HS-5 (cell line): ENCODE measurements at regions not wholly inside any gene's neighbourhood (a gene's known extent, or its start where the extent isn't known, plus 50 kb on each side); places are given as distances from the start of the nearest gene placed in this dataset.
"Not testable (repeated sequence)": the region's sequence is repeated elsewhere in the genome, so short reads cannot be mapped to it uniquely, and the experiment has no call there.

ENCODE experiments used
- DNase-seq: peaks from one replicate; pipeline ENCODE4 v3.0.0-alpha.2; 2012; ENCODE audit warnings: low read depth

- DNase-seq: no peak
Observed at GRCh38 chr7:68014031-68014736, 1017.6 kb downstream of the TYW1 start.

- no peak for DNase-seq
Observed at GRCh38 chr7:68015122-68015977, 1018.7 kb downstream of the TYW1 start.

- no peak for DNase-seq
Observed at GRCh38 chr7:68015978-68016532, 1019.4 kb downstream of the TYW1 start.

GRCh38 chr7:68020102-68020501 is 1023.5 kb downstream of the TYW1 start:
- no peak for DNase-seq

- DNase-seq: no peak
Observed at GRCh38 chr7:68025369-68025768, 1028.7 kb downstream of the TYW1 start.

- DNase-seq: no peak
Observed at GRCh38 chr7:68030530-68030929, 1033.9 kb downstream of the TYW1 start.

GRCh38 chr7:68031180-68031943 is 1034.7 kb downstream of the TYW1 start:
- no peak for DNase-seq

- no peak for DNase-seq
Observed at GRCh38 chr7:68038621-68039314, 1042.1 kb downstream of the TYW1 start.

- no peak for DNase-seq
Observed at GRCh38 chr7:68041554-68041953, 1044.9 kb downstream of the TYW1 start.

- no peak for DNase-seq
Observed at GRCh38 chr7:68043546-68043945, 1046.9 kb downstream of the TYW1 start.

- DNase-seq: no peak
Observed at GRCh38 chr7:68050627-68051026, 1054.0 kb downstream of the TYW1 start.

- DNase-seq: no peak
Observed at GRCh38 chr7:68058014-68058413, 1061.4 kb downstream of the TYW1 start.

GRCh38 chr7:68063171-68063570 is 1066.5 kb downstream of the TYW1 start:
- DNase-seq: no peak

- no peak for DNase-seq
Observed at GRCh38 chr7:68065581-68065980, 1068.9 kb downstream of the TYW1 start.

GRCh38 chr7:68067845-68068244 is 1071.2 kb downstream of the TYW1 start:
- no peak for DNase-seq

- no peak for DNase-seq
Observed at GRCh38 chr7:68070992-68071391, 1074.4 kb downstream of the TYW1 start.

- DNase-seq: no peak
Observed at GRCh38 chr7:68073701-68074100, 1077.1 kb downstream of the TYW1 start.

- no peak for DNase-seq
Observed at GRCh38 chr7:68074242-68074641, 1077.6 kb downstream of the TYW1 start.

GRCh38 chr7:68078157-68078710 is 1081.6 kb downstream of the TYW1 start:
- no peak for DNase-seq

GRCh38 chr7:68082066-68082960 is 1085.7 kb downstream of the TYW1 start:
- DNase-seq: not testable (repeated sequence)
